HL-60 (cell line): ENCODE measurements at regions not wholly inside any gene's neighbourhood (a gene's known extent, or its start where the extent isn't known, plus 50 kb on each side); places are given as distances from the start of the nearest gene placed in this dataset.

Experiments
- DNase-seq, 2 experiments: peaks; one replicate each; pipeline ENCODE4 v3.0.0-alpha.2; 2010 to 2020; ENCODE audit warnings: low read depth in 1 of 2, low spot score in 1 of 2
- H3K27ac ChIP-seq: fragments of 250-450 bp; sonication (Bioruptor Pico); replicated peaks from 2 replicates; pipeline ENCODE4 v1.5.1; 2020; ENCODE audit warnings: mild to moderate bottlenecking, moderate library complexity
- H3K27me3 ChIP-seq: fragments of 250-450 bp; sonication (Bioruptor Pico); 2 replicates; pipeline ENCODE4 v1.5.1; 2021; ENCODE audit warnings: mild to moderate bottlenecking, moderate library complexity; ENCODE audit not compliant: insufficient read depth, poor library complexity, severe bottlenecking
- H3K4me3 ChIP-seq: replicated peaks from 2 replicates; pipeline ENCODE4 v1.5.1; 2011; ENCODE audit warnings: mild to moderate bottlenecking, control low read depth, low read length; ENCODE audit not compliant: insufficient read depth
- GABPA ChIP-seq: IDR thresholded peaks from 2 replicates; pipeline ENCODE4 v1.6.1; 2012; ENCODE audit warnings: low read depth
- POLR2AphosphoS5 ChIP-seq: IDR thresholded peaks from 2 replicates; pipeline ENCODE4 v1.6.1; 2012; ENCODE audit warnings: low read depth
- SPI1 ChIP-seq: IDR thresholded peaks from 2 replicates; pipeline ENCODE4 v1.6.1; 2012; ENCODE audit warnings: low read depth, mild to moderate bottlenecking, borderline replicate concordance
- TF ChIP-seq, protein P1 (sequence below): IDR thresholded peaks from one replicate; pipeline ENCODE4 v1.5.1; 2011; ENCODE audit warnings: low read length, control low read depth, inconsistent platforms; ENCODE audit not compliant: insufficient read depth
- TF ChIP-seq, protein P2 (sequence below): IDR thresholded peaks from 2 replicates; pipeline ENCODE4 v1.6.1; 2012; ENCODE audit warnings: low read depth; ENCODE audit not compliant: insufficient replicate concordance

GRCh38 chr5:53339962-53340540 is 140.4 kb upstream of the FST start:
- TF ChIP-seq SPI1, result no peak
- TF ChIP-seq, protein P1, sequence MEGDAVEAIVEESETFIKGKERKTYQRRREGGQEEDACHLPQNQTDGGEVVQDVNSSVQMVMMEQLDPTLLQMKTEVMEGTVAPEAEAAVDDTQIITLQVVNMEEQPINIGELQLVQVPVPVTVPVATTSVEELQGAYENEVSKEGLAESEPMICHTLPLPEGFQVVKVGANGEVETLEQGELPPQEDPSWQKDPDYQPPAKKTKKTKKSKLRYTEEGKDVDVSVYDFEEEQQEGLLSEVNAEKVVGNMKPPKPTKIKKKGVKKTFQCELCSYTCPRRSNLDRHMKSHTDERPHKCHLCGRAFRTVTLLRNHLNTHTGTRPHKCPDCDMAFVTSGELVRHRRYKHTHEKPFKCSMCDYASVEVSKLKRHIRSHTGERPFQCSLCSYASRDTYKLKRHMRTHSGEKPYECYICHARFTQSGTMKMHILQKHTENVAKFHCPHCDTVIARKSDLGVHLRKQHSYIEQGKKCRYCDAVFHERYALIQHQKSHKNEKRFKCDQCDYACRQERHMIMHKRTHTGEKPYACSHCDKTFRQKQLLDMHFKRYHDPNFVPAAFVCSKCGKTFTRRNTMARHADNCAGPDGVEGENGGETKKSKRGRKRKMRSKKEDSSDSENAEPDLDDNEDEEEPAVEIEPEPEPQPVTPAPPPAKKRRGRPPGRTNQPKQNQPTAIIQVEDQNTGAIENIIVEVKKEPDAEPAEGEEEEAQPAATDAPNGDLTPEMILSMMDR, result no peak
- no peak for TF ChIP-seq GABPA
- TF ChIP-seq POLR2AphosphoS5, result no peak
- TF ChIP-seq, protein P2, sequence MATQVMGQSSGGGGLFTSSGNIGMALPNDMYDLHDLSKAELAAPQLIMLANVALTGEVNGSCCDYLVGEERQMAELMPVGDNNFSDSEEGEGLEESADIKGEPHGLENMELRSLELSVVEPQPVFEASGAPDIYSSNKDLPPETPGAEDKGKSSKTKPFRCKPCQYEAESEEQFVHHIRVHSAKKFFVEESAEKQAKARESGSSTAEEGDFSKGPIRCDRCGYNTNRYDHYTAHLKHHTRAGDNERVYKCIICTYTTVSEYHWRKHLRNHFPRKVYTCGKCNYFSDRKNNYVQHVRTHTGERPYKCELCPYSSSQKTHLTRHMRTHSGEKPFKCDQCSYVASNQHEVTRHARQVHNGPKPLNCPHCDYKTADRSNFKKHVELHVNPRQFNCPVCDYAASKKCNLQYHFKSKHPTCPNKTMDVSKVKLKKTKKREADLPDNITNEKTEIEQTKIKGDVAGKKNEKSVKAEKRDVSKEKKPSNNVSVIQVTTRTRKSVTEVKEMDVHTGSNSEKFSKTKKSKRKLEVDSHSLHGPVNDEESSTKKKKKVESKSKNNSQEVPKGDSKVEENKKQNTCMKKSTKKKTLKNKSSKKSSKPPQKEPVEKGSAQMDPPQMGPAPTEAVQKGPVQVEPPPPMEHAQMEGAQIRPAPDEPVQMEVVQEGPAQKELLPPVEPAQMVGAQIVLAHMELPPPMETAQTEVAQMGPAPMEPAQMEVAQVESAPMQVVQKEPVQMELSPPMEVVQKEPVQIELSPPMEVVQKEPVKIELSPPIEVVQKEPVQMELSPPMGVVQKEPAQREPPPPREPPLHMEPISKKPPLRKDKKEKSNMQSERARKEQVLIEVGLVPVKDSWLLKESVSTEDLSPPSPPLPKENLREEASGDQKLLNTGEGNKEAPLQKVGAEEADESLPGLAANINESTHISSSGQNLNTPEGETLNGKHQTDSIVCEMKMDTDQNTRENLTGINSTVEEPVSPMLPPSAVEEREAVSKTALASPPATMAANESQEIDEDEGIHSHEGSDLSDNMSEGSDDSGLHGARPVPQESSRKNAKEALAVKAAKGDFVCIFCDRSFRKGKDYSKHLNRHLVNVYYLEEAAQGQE, result no peak
- H3K27me3 ChIP-seq, result no peaks in the 10 kb centered on the region
- no peak overlapping the region for H3K27ac ChIP-seq
- no peak for DNase-seq
- H3K4me3 ChIP-seq, result no peak overlapping the region

- Histone ChIP-seq H3K27me3 (no peaks in the 10 kb centered on the region), H3K27ac (no peak overlapping the region), H3K4me3 (no peak overlapping the region)
- no peak for DNase-seq
- no peak for TF ChIP-seq SPI1
- TF ChIP-seq, protein P2, result no peak
- TF ChIP-seq, protein P1, result no peak
- TF ChIP-seq GABPA, result no peak
- no peak for TF ChIP-seq POLR2AphosphoS5
Measured at GRCh38 chr5:53340956-53341750, 139.3 kb upstream of the FST start.

- Histone ChIP-seq H3K4me3 (no peak overlapping the region), H3K27me3 (no peaks in the 10 kb centered on the region), H3K27ac (no peak overlapping the region)
- no peak for TF ChIP-seq GABPA
- TF ChIP-seq, protein P1, result no peak
- DNase-seq, result no peak
Measured at GRCh38 chr5:53342236-53342635, 138.2 kb upstream of the FST start.
